Endothelial cell of umbilical vein (primary cell): ENCODE measurements at regions not wholly inside any gene's neighbourhood (a gene's known extent, or its start where the extent isn't known, plus 50 kb on each side); places are given as distances from the start of the nearest gene placed in this dataset.

Experiments
- BruUV-seq: library from RNA; stranded (reverse); fragments of 400-500 nt; replicated peaks from 2 replicates; lab custom pipeline; 2021; lab: Mats Ljungman, UMichigan
- CTCF ChIA-PET: fragments of 300-600, 350-600 bp; sonication (Branson Sonifier 250); formaldehyde crosslinking; loops from one replicate; lab custom pipeline; 2021; ENCODE audit warnings: antibody characterized with exemption, inconsistent platforms; lab: Charles Lee
- POLR2A ChIA-PET: fragments of 300-600, 350-600 bp; sonication (Branson Sonifier 250); formaldehyde crosslinking; loops from one replicate; lab custom pipeline; 2021; ENCODE audit warnings: antibody characterized with exemption, inconsistent platforms; lab: Charles Lee
- DNase-seq: peaks from one replicate; pipeline ENCODE4 v3.0.0-alpha.2; 2011; ENCODE audit warnings: low read depth, low spot score
- FAIRE-seq: peaks from 2 replicates; lab custom pipeline; 2011; peaks lifted over from hg19 to GRCh38; lab: Jason Lieb, UNC
- H2AFZ ChIP-seq: 2 replicates; pipeline ENCODE4 v1.6.0; 2012; ENCODE audit warnings: low read depth, low read length, control low read depth, inconsistent platforms
- H3K27ac ChIP-seq: 2 replicates; pipeline ENCODE4 v1.5.1; 2011; ENCODE audit warnings: low read depth, mild to moderate bottlenecking, control low read depth, low read length, moderate library complexity; ENCODE audit not compliant: insufficient read depth
- H3K27me3 ChIP-seq, 2 experiments: 2 replicates each; pipeline versions ENCODE4 v1.6.0 to v1.6.1; 2011; ENCODE audit warnings: low read length in 2 of 2, mixed read lengths in 1 of 2; ENCODE audit not compliant: control insufficient read depth in 2 of 2, insufficient read depth in 2 of 2
- H3K36me3 ChIP-seq, 2 experiments: 2 replicates in 1 of 2; 3 replicates in 1 of 2; pipeline ENCODE4 v1.5.1; 2011; ENCODE audit warnings: low read length in 2 of 2, mild to moderate bottlenecking in 1 of 2, moderate library complexity in 1 of 2; ENCODE audit not compliant: control insufficient read depth in 2 of 2, insufficient read depth in 2 of 2; ENCODE audit errors: extremely low read depth in 1 of 2
- H3K4me1 ChIP-seq: 3 replicates; pipeline ENCODE4 v1.5.1; 2011; ENCODE audit warnings: mild to moderate bottlenecking, low read length; ENCODE audit not compliant: control insufficient read depth, insufficient read depth; ENCODE audit errors: extremely low read depth
- H3K4me2 ChIP-seq: 2 replicates; pipeline ENCODE4 v1.6.1; 2011; ENCODE audit warnings: low read length, control low read depth, mixed read lengths; ENCODE audit not compliant: insufficient read depth
- H3K4me3 ChIP-seq, 3 experiments: fragments of 200-600 bp in 1 of 3; sonication (generic), shearing (Covaris generic) in 1 of 3; replicated peaks in 1 of 3; 2 replicates each; pipeline ENCODE4 v1.5.1; 2011 to 2016; ENCODE audit warnings: control low read depth in 3 of 3, low read length in 3 of 3, mild to moderate bottlenecking in 2 of 3, inconsistent platforms in 1 of 3, low read depth in 1 of 3, moderate library complexity in 1 of 3; ENCODE audit not compliant: insufficient read depth in 1 of 3
- H3K79me2 ChIP-seq: 2 replicates; pipeline ENCODE4 v1.6.0; 2012; ENCODE audit warnings: low read length, inconsistent platforms; ENCODE audit not compliant: control insufficient read depth, insufficient read depth
- H3K9ac ChIP-seq: replicated peaks from 2 replicates; pipeline ENCODE3; 2011; ENCODE audit warnings: low read length, control low read depth; ENCODE audit not compliant: insufficient read depth; ENCODE audit errors: extremely low read depth
- H3K9me1 ChIP-seq: replicated peaks from 3 replicates; pipeline ENCODE4 v1.6.0; 2011; ENCODE audit warnings: mild to moderate bottlenecking, low read length; ENCODE audit not compliant: control insufficient read depth, insufficient read depth; ENCODE audit errors: extremely low read depth
- H3K9me3 ChIP-seq: replicated peaks from 2 replicates; pipeline ENCODE4 v1.5.1; 2012; ENCODE audit warnings: low read length, inconsistent platforms; ENCODE audit not compliant: control insufficient read depth, insufficient read depth
- H4K20me1 ChIP-seq: replicated peaks from 2 replicates; pipeline ENCODE3; 2011; ENCODE audit warnings: mild to moderate bottlenecking, low read length; ENCODE audit not compliant: control insufficient read depth, insufficient read depth; ENCODE audit errors: extremely low read depth
- EZH2 ChIP-seq: IDR thresholded peaks from 2 replicates; pipeline ENCODE4 v1.6.1; 2012; ENCODE audit warnings: borderline replicate concordance, low read depth, mild to moderate bottlenecking, moderate library complexity, low read length, inconsistent platforms; ENCODE audit not compliant: severe bottlenecking
- FOS ChIP-seq: IDR thresholded peaks from 2 replicates; pipeline ENCODE4 v1.6.1; 2011; ENCODE audit warnings: mild to moderate bottlenecking, low read length, moderate library complexity, borderline replicate concordance; ENCODE audit not compliant: insufficient read depth
- GATA2 ChIP-seq: IDR thresholded peaks from 2 replicates; pipeline ENCODE4 v1.7.0; 2011; ENCODE audit warnings: low read depth, mild to moderate bottlenecking, moderate library complexity, mixed read lengths, low read length; ENCODE audit not compliant: insufficient read length, insufficient read depth
- JUN ChIP-seq: IDR thresholded peaks from 2 replicates; pipeline ENCODE4 v1.6.1; 2011; ENCODE audit warnings: borderline replicate concordance, low read depth; ENCODE audit not compliant: insufficient read length, insufficient read depth
- MYC ChIP-seq: IDR thresholded peaks from one replicate; pipeline ENCODE4 v1.6.1; 2011; ENCODE audit warnings: mild to moderate bottlenecking, low read depth, low read length
- POLR2A ChIP-seq: IDR thresholded peaks from 2 replicates; pipeline ENCODE4 v1.6.1; 2012; ENCODE audit warnings: low read depth, mild to moderate bottlenecking, control low read depth, low read length
- POLR2AphosphoS5 ChIP-seq: IDR thresholded peaks from 2 replicates; pipeline ENCODE4 v1.6.1; 2012; ENCODE audit warnings: low read depth, mild to moderate bottlenecking, control low read depth, low read length, moderate library complexity; ENCODE audit not compliant: insufficient read depth
- dilution Hi-C: fragments of 300-500 bp; cut with MboI; formaldehyde crosslinking; loops from one replicate; pipeline ENCODE4 v1.15.0; 2019; ENCODE audit warnings: low sequenced_read_pairs; ENCODE audit not compliant: extremely low pct_ligation_motif_present
- intact Hi-C: fragments of 100-400 bp; cut with micrococcal nuclease; formaldehyde crosslinking; loops from one replicate; pipeline ENCODE4 v1.10.0; 2022
- TF ChIP-seq, protein P1 (sequence below): IDR thresholded peaks from 2 replicates; pipeline ENCODE4 v1.6.1; 2011; ENCODE audit not compliant: insufficient read depth, insufficient read length
- TF ChIP-seq, protein P2 (sequence below), 2 donors: IDR thresholded peaks; 1 replicate in 1 of 2; 2 replicates in 1 of 2; pipeline ENCODE4 v1.5.1; 2011; ENCODE audit warnings: low read length in 2 of 2, mild to moderate bottlenecking in 2 of 2, moderate library complexity in 2 of 2, control low read depth in 1 of 2, inconsistent platforms in 1 of 2, low read depth in 1 of 2; ENCODE audit not compliant: insufficient read depth in 1 of 2; ENCODE audit errors: extremely low read depth in 1 of 2

DNA sequence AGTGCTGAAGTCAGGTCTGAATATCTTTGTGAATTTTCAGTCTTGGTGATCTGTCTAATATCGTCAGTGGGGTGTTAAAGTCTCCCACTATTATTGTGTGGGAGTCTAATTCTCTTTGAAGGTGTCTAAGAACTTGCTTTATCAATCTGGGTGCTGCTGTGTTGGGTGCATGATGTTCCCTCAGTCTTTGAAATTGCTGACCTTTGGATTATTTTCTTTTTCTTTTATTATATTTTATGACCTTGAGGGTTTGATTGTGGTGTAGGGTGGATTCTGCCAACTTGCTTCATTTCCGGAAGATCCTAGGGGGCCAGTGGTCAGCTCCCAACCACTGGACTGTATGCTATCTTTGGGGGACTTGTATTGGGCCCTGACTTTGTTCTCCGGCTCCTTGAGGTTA, 415.3 kb downstream of the USP25 start:
- Histone ChIP-seq H3K9me1 (no peaks in the 10 kb centered on the region), H3K36me3 (no peaks in the 10 kb centered on the region), H3K9ac (no peak overlapping the region), H3K27me3 (no peaks in the 10 kb centered on the region), H3K4me1 (no peaks in the 10 kb centered on the region), H3K9me3 (no peaks in the 10 kb centered on the region), H3K4me3 (no peak overlapping the region), H4K20me1 (no peaks in the 10 kb centered on the region), H3K27ac (no peak overlapping the region), H3K4me2 (no peak overlapping the region), H3K79me2 (no peaks in the 10 kb centered on the region), H2AFZ (no peak overlapping the region)
- intact Hi-C loops (no loop called here), dilution Hi-C loops (no loop called here)
- no peak for FAIRE-seq
- BruUV-seq: no TSS peak
- no peak for DNase-seq
- ChIA-PET POLR2A (no interaction called here), CTCF (no interaction called here)
- TF ChIP-seq, protein P1, sequence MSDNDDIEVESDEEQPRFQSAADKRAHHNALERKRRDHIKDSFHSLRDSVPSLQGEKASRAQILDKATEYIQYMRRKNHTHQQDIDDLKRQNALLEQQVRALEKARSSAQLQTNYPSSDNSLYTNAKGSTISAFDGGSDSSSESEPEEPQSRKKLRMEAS: no peak
- no peak for TF ChIP-seq JUN
- no peak for TF ChIP-seq POLR2AphosphoS5
- no peak for TF ChIP-seq FOS
- TF ChIP-seq GATA2: no peak
- TF ChIP-seq EZH2: no peak
- TF ChIP-seq POLR2A: no peak
- TF ChIP-seq MYC: no peak
- TF ChIP-seq, protein P2, sequence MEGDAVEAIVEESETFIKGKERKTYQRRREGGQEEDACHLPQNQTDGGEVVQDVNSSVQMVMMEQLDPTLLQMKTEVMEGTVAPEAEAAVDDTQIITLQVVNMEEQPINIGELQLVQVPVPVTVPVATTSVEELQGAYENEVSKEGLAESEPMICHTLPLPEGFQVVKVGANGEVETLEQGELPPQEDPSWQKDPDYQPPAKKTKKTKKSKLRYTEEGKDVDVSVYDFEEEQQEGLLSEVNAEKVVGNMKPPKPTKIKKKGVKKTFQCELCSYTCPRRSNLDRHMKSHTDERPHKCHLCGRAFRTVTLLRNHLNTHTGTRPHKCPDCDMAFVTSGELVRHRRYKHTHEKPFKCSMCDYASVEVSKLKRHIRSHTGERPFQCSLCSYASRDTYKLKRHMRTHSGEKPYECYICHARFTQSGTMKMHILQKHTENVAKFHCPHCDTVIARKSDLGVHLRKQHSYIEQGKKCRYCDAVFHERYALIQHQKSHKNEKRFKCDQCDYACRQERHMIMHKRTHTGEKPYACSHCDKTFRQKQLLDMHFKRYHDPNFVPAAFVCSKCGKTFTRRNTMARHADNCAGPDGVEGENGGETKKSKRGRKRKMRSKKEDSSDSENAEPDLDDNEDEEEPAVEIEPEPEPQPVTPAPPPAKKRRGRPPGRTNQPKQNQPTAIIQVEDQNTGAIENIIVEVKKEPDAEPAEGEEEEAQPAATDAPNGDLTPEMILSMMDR (IDR thresholded peaks at IDR 0.05; ENCODE audit: extremely low read depth in 1 of 2, insufficient read depth in 1 of 2, low read depth in 1 of 2, low read length in 2 of 2): no peak
